K562 (cell line): ENCODE measurements at regions not wholly inside any gene's neighbourhood (a gene's known extent, or its start where the extent isn't known, plus 50 kb on each side); places are given as distances from the start of the nearest gene placed in this dataset.
"Not testable (repeated sequence)": the region's sequence is repeated elsewhere in the genome, so short reads cannot be mapped to it uniquely, and the experiment has no call there.

Source experiments
- ATAC-seq: fragments of 200-7000 bp; cut with Tn5 transposase; 3 replicates; pipeline ENCODE4 v1.9.1; 2020; ENCODE audit warnings: moderate library complexity
- BruUV-seq: library from RNA; stranded (reverse); fragments of 400-500 nt; replicated peaks from 2 replicates; lab custom pipeline; 2021; lab: Mats Ljungman, UMichigan
- CTCF ChIA-PET: fragments of 300-600 bp; formaldehyde crosslinking; extraction: SDS; loops from one replicate; lab custom pipeline; 2021; ENCODE audit warnings: low intra/inter-chr PET ratio; lab: Yijun Ruan, JAX
- POLR2A ChIA-PET: fragments of 300-600, 350-650 bp; sonication (Branson Sonifier 250); formaldehyde crosslinking; extraction: SDS; loops from one replicate; lab custom pipeline; 2021; ENCODE audit warnings: antibody characterized with exemption, inconsistent platforms; lab: Yijun Ruan, JAX
- DNase-seq, 4 experiments: peaks; one replicate each; pipeline versions ENCODE4 v3.0.0 to v3.0.0-alpha.2; 2011 to 2018; ENCODE audit warnings: low spot score in 3 of 4, mixed read lengths in 3 of 4; ENCODE audit errors: extremely low read depth in 1 of 4
- FAIRE-seq: peaks from 2 replicates; lab custom pipeline; 2011; peaks lifted over from hg19 to GRCh38; lab: Jason Lieb, UNC
- H2AFZ ChIP-seq: 2 replicates; pipeline ENCODE4 v1.6.0; 2011; ENCODE audit warnings: low read depth, low read length, control low read depth, inconsistent platforms
- H3K27ac ChIP-seq: fragments of 200-600 bp; 3 replicates; pipeline ENCODE4 v1.8.0; 2011; ENCODE audit warnings: low read depth, mild to moderate bottlenecking, control low read depth, inconsistent platforms, low read length, moderate library complexity, mixed read lengths; ENCODE audit errors: extremely low read depth
- H3K27me3 ChIP-seq, 2 experiments: fragments of 300-600 bp in 1 of 2; 2 replicates in 1 of 2; 3 replicates in 1 of 2; pipeline versions ENCODE4 v1.6.0 to v1.8.0; 2011; ENCODE audit warnings: inconsistent platforms in 2 of 2, low read length in 2 of 2, mild to moderate bottlenecking in 1 of 2, mixed read lengths in 1 of 2, moderate library complexity in 1 of 2; ENCODE audit not compliant: control insufficient read depth in 2 of 2, insufficient read depth in 2 of 2
- H3K36me3 ChIP-seq: fragments of 300-600 bp; 3 replicates; pipeline ENCODE4 v1.8.0; 2011; ENCODE audit warnings: mild to moderate bottlenecking, low read length, inconsistent platforms; ENCODE audit not compliant: control insufficient read depth, insufficient read depth
- H3K4me1 ChIP-seq, 2 experiments: fragments of 200-600 bp in 1 of 2; replicated peaks in 1 of 2; 2 replicates in 1 of 2; 3 replicates in 1 of 2; pipeline versions ENCODE4 v1.5.1 to v1.8.0; 2011; ENCODE audit warnings: inconsistent platforms in 2 of 2, low read length in 2 of 2, mild to moderate bottlenecking in 1 of 2, mixed read lengths in 1 of 2, moderate library complexity in 1 of 2; ENCODE audit not compliant: control insufficient read depth in 2 of 2, insufficient read depth in 2 of 2
- H3K4me2 ChIP-seq: 2 replicates; pipeline ENCODE4 v1.6.1; 2011; ENCODE audit warnings: low read length, control low read depth, inconsistent platforms, mixed read lengths; ENCODE audit not compliant: insufficient read depth
- H3K4me3 ChIP-seq: fragments of 200-600 bp; sonication (generic), shearing (Covaris generic); 2 replicates; pipeline ENCODE4 v1.5.1; 2016; ENCODE audit warnings: control low read depth, inconsistent platforms
- H3K79me2 ChIP-seq: fragments of 200-600 bp; 3 replicates; pipeline ENCODE4 v1.8.0; 2011; ENCODE audit warnings: low read length, inconsistent platforms; ENCODE audit not compliant: control insufficient read depth, insufficient read depth
- H3K9ac ChIP-seq, 2 experiments: 2 replicates each; pipeline versions ENCODE4 v1.6.0 to v1.6.1; 2011; ENCODE audit warnings: low read depth in 2 of 2, low read length in 2 of 2, control low read depth in 1 of 2, inconsistent platforms in 1 of 2, mild to moderate bottlenecking in 1 of 2, mixed read lengths in 1 of 2; ENCODE audit not compliant: insufficient read depth in 1 of 2
- H3K9me1 ChIP-seq: one replicate; pipeline ENCODE4 v1.6.0; 2011; ENCODE audit warnings: inconsistent platforms, mild to moderate bottlenecking, low read length, moderate library complexity; ENCODE audit not compliant: control insufficient read depth, insufficient read depth
- H3K9me3 ChIP-seq: replicated peaks from 2 replicates; pipeline ENCODE4 v1.5.1; 2011; ENCODE audit warnings: low read depth, low read length, inconsistent platforms; ENCODE audit not compliant: control insufficient read depth, insufficient read depth
- H4K20me1 ChIP-seq: replicated peaks from 2 replicates; pipeline ENCODE4 v1.6.1; 2011; ENCODE audit warnings: low read length, inconsistent platforms, mixed read lengths; ENCODE audit not compliant: control insufficient read depth, insufficient read depth
- CUX1 ChIP-seq: fragments of 200-800 bp; sonication (Bioruptor generic); IDR thresholded peaks from 2 replicates; pipeline ENCODE4 v1.6.1; 2016; ENCODE audit warnings: missing genetic modification characterization, missing compliant biosample characterization
- NONO ChIP-seq, 2 experiments: fragments of 200-400 bp in 1 of 2; fragments of 450-650 bp in 1 of 2; formaldehyde crosslinking in 1 of 2; IDR thresholded peaks; 2 replicates each; pipeline ENCODE4 v1.6.1; 2017; ENCODE audit warnings: low read depth in 2 of 2, mild to moderate bottlenecking in 2 of 2, moderate library complexity in 2 of 2, low read length in 1 of 2
- PML ChIP-seq: IDR thresholded peaks from 2 replicates; pipeline ENCODE4 v1.6.1; 2012; ENCODE audit warnings: low read length, inconsistent platforms
- ZBED1 ChIP-seq: IDR thresholded peaks from 2 replicates; pipeline ENCODE4 v1.6.1; 2014
- ZNF143 ChIP-seq: sonication (generic); formaldehyde crosslinking; IDR thresholded peaks from 2 replicates; pipeline ENCODE4 v1.9.0; 2022; ENCODE audit warnings: mild to moderate bottlenecking, missing genetic modification reagents
- ZNF217 ChIP-seq: sonication (generic); formaldehyde crosslinking; IDR thresholded peaks from 2 replicates; pipeline ENCODE4 v1.8.0; 2022; ENCODE audit warnings: mild to moderate bottlenecking, missing genetic modification reagents
- ZNF57 ChIP-seq: fragments of 450-650 bp; formaldehyde crosslinking; IDR thresholded peaks from 2 replicates; pipeline ENCODE4 v1.4.0; 2020; ENCODE audit warnings: mild to moderate bottlenecking, moderate library complexity
- WGBS: fragments of 100-300 bp; shearing (Covaris generic); methylation state at CpG from one replicate; pipeline ENCODE4 v1.1.6; 2016; ENCODE audit warnings: low coverage, mixed read lengths; ENCODE audit not compliant: insufficient coverage; ENCODE audit errors: missing lambda C conversion rate; 5-methylcytosine and 5-hydroxymethylcytosine counted together
- in situ Hi-C: fragments of 300-500 bp; cut with MboI; formaldehyde crosslinking; loops from 4 replicates; pipeline ENCODE4 v1.15.0; 2018; ENCODE audit warnings: inconsistent platforms, mixed read lengths
- intact Hi-C: fragments of 100-400 bp; cut with micrococcal nuclease; formaldehyde crosslinking; loops from 2 replicates; pipeline ENCODE4 v1.14.2; 2022

GRCh38 chr12:3421191-3421978, 69.6 kb upstream of the PRMT8 start:
- H3K9me1 ChIP-seq, result no peaks in the 10 kb centered on the region
- H3K27me3 ChIP-seq, result no peaks in the 10 kb centered on the region
- FAIRE-seq (no peak), ATAC-seq (no peak), DNase-seq (no peak)
- no peak overlapping the region for H3K4me3 ChIP-seq
- CTCF ChIA-PET, result no interaction called here
- no peak for TF ChIP-seq NONO (IDR thresholded peaks at IDR 0.05; ENCODE audit: low read depth in 2 of 2, low read length in 1 of 2)
- TF ChIP-seq ZNF143 (CRISPR knock-in tag), result no peak
- no peak for TF ChIP-seq CUX1 (CRISPR knock-in tag)
- TF ChIP-seq PML, result no peak
- no peak for TF ChIP-seq ZNF217
- TF ChIP-seq ZBED1, result no peak
- no peak for TF ChIP-seq ZNF57 (CRISPR knock-in tag)
- POLR2A ChIA-PET, result no interaction called here
- no peaks in the 10 kb centered on the region for H3K4me1 ChIP-seq
- H2AFZ ChIP-seq, result no peak overlapping the region
- H4K20me1 ChIP-seq, result no peaks in the 10 kb centered on the region
- H3K79me2 ChIP-seq, result no peaks in the 10 kb centered on the region
- H3K36me3 ChIP-seq, result no peaks in the 10 kb centered on the region
- WGBS, result under 1% methylated on average over 13 of the region's 13 CpGs
- H3K4me2 ChIP-seq, result no peak overlapping the region
- H3K27ac ChIP-seq, result no peak overlapping the region
- in situ Hi-C loops (no loop called here), intact Hi-C loops (no loop called here)
- H3K9ac ChIP-seq, result no peak overlapping the region
- no TSS peak for BruUV-seq
- H3K9me3 ChIP-seq, result no peaks in the 10 kb centered on the region

- CTCF ChIA-PET, H3K27ac ChIP-seq, POLR2A ChIA-PET, FAIRE-seq, H3K4me2 ChIP-seq, intact Hi-C loops, H3K4me3 ChIP-seq, H4K20me1 ChIP-seq, H3K4me1 ChIP-seq, H2AFZ ChIP-seq, H3K9me1 ChIP-seq, H3K36me3 ChIP-seq, H3K79me2 ChIP-seq, H3K27me3 ChIP-seq, BruUV-seq, DNase-seq, H3K9ac ChIP-seq, ATAC-seq, H3K9me3 ChIP-seq, in situ Hi-C loops: not testable (repeated sequence)
- WGBS, result 2% methylated on average over 7 of the region's 7 CpGs
Observed at GRCh38 chr12:3424796-3425195, 66.2 kb upstream of the PRMT8 start.
